ENCODE measurements at regions not wholly inside any gene's neighbourhood (a gene's known extent, or its start where the extent isn't known, plus 50 kb on each side); places are given as distances from the start of the nearest gene placed in this dataset.
"Not testable (repeated sequence)": the region's sequence is repeated elsewhere in the genome, so short reads cannot be mapped to it uniquely, and the experiment has no call there.

DNA sequence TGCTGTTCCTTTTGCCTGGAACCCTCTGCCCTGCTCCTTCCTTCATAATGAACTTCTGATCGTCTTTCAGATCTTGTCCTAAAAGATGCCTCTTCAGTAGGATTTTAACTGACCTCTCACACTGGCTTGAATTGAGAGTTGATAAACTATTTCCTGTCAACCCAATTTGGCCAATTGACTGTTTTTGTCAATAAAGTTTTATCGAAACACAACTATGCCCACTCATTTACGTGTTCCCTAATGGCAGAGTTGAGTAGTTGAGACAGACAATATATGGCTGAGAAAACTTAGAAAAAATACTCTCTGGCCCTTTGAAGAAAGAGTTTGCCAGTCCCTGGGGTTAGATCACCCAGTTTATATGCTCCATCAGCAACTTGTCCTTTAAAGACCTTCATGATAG, 171.7 kb upstream of the TBX3 start:
- no peak for DNase-seq (ENCODE audit: low spot score)

DNA sequence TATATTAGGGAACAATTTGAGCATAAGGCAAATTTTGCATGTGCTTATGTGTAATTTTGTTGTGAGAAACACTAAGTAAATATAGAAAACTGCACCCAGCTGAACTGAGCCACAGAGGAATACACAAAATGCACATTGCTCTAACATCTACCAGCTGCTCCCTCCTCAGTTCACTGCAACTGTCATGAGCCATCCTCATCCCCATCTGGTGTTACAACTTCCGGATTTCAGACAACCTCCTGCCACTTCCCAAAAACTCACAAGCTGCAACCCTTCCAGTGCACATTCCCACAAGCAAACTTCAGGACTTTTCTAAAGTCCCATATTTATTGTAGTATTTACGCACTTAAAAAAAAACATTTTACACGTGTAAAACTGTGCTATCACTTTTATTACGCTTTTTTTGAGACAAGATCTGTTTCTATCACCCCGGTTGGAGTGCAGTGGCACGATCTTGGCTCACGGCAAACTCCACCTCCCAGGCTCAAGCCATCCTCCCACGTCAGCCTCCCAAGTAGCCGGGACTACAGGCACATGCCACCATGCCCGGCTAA, 169.1 kb upstream of the TBX3 start:
- DNase-seq (ENCODE audit: low spot score) = no peak

- no peak for DNase-seq (ENCODE audit: low spot score)
Measured at GRCh38 chr12:114851981-114852380, 168.0 kb upstream of the TBX3 start.

DNA sequence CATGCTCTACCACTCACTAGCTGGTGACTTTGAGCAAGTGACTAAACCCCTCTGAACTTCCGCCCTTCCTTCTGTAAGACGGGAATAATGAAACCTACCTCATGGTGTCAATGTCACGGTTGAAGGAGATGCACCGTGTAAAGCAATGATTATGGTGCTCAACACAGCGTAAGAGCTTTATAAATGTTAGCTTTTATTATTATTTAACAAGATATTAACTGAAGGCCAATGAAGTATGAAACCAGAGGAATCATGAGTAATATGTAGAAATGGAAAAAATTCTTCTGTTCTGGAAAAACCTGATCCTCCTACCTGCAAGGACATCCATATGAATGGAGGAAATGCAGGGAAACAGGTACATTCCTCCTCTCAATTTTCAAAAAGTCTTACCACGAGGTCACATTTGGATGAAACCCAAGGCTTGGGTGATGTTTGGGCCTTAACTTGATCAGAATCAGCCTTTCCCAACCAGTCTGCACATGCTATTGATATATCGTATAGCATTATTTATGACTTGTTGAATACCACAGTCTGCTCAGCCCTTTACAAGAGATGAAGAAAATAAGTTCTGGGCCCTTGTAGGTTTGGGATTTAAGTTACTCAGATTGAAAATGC, 166.8 kb upstream of the TBX3 start:
- DNase-seq (ENCODE audit: low spot score) = no peak

GRCh38 chr12:114848666-114849065, 164.7 kb upstream of the TBX3 start:
- no peak for DNase-seq (ENCODE audit: low spot score)

DNA sequence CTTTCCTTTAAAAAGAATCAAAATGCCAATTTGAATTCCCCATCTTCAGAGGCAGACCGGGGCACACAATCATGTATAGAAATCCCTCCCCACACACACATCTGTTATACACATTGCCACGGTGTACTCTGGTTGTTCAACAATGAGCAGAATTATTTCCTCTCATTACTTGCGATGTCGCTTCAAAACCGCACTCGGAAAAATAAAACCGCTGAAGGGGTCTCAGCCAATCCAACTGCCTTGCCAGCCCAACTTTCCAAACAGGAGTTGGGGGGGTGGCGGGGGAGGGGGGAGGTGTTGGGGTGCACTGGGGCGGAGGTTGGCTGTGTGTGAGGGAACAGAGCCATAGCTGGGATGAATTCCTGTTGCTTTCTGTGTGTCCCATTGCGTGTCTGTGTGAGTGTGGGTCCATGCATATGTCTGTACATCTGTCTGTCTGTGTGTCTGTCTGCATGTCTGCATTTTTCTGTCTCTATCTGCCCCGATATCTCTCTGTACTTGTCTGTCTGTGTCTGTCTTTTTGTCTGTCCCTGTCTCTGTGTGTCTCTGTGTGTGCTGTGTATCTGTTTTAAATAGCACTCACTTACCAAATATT, 163.6 kb upstream of the TBX3 start:
- no peak for DNase-seq (ENCODE audit: low spot score)

- DNase-seq (ENCODE audit: low spot score) = no peak
Measured at GRCh38 chr12:114846771-114847170, 162.8 kb upstream of the TBX3 start.

GRCh38 chr12:114841557-114842251, 157.7 kb upstream of the TBX3 start:
- peak; percentile 53 for DNase-seq (ENCODE audit: low spot score)

DNA sequence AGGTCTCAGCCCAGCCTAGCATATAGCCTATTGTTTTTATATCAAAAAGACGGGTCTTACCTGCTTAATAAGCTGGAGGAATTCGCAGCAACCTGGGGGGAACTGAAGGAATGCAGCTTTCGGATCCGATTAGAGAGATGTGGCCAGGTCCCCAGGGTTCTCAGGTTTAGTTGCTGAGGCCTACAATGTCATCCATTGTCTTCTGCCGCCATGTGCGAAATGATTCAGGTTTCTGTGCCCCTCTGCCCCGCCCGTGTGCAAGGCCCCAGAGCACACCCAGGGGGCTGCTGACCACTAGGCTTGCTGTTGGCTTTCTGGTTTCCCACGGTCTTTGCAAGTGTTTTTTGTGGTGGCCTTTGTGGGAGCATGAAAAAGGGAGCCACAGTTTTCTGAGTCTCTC, 154.5 kb upstream of the TBX3 start:
- no peak for DNase-seq (ENCODE audit: low spot score)

DNA sequence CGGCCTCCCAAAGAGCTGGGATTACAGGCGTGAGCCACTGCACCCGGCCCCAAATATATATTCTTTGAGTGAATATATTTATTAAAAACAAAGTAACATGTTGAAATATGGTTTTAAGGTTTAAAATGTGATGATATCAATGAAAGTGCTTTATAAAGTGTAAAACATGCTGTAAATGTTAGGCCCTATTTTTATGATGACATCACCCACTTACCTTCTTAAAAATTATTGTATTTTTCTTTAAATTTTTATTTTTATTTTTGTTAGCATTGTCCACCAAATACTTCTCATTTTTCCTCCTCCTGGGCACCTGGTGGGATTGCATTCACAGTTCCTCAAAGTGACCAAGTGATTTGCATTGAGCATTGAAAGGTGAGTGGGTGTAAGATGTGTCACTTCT, 152.6 kb upstream of the TBX3 start:
- DNase-seq (ENCODE audit: low spot score) = no peak

DNA sequence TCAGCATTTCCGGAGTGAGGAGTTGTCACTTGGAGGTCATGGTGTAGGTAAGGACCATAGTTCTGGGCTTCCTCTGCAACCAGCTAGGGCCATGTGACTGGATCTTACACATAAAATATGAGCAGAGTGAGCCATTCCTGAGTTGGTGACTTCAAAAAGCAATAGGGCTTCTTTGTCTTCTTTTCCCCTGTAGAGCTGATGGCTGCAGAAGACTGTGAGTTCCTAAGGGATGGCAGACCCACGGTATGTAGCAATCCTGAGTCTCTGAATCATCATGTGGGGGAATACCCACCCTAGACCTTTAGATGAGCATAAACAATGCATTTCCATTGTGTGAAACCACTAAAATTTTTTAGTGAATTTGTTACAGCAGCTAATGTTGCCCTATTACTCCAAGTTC, 151.1 kb upstream of the TBX3 start:
- DNase-seq (ENCODE audit: low spot score) = no peak

DNA sequence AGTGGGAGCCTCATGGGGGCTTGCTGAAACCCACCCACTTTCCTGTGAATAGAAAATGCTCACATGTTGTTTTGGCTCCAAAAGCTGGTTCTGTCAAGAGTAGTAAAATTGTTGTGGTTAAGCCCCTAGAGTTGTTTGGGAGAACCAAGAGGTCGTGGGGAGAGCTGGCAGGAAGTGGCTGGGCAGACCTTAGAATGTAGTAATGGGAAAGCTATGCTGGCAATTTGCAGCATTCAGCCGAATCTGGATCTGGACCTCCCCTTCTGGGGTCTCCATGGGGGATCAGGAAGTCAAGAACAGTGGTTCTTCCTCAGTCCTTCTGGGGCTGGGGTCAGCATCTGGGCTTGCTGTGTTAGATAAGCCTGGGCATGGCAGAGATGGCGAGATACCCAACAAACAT, 150.6 kb upstream of the TBX3 start:
- DNase-seq (ENCODE audit: low spot score) = no peak

- no peak for DNase-seq (ENCODE audit: low spot score)
Measured at GRCh38 chr12:114829833-114830232, 145.9 kb upstream of the TBX3 start.

DNA sequence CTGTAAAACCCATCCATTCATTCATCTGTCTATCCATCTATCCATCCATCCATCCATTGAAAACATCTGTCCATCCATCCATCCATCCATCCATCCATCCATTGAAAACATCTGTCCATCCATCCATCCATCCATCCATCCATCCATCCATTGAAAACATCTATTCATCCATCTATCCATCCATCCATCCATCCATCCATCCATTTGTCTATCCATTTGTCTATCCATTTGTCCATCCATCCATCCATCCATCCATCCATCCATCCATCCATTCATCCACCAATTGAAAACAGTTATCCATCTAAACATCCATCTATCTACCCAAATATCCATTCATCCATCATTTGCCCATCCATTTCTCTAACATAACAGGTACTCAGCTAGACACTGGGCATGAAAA, 145.3 kb upstream of the TBX3 start:
- DNase-seq (ENCODE audit: low spot score) = not testable (repeated sequence)

GRCh38 chr12:114827461-114827860, 143.5 kb upstream of the TBX3 start:
- DNase-seq (ENCODE audit: low spot score) = no peak

- no peak for DNase-seq (ENCODE audit: low spot score)
Measured at GRCh38 chr12:114826244-114826643, 142.3 kb upstream of the TBX3 start.

GRCh38 chr12:114823724-114824123, 139.7 kb upstream of the TBX3 start:
- no peak for DNase-seq (ENCODE audit: low spot score)

DNA sequence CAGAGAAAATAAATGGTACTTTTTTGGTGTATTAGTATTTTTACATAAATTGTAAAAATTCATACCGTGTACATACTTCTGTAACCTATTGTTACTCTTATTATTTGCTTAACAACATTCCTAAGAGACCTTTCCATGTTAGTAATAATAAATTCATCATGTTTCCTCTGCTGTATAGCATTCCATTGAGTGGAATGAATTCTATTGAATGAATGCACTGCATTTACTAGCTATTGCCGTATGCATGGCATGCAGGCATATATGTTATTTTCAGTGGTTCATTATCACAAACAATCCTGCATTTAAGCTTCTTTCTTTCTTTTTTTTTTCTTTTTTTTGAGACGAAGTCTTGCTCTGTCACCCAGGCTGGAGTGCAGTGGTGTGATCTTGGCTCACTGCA, 137.6 kb upstream of the TBX3 start:
- DNase-seq (ENCODE audit: low spot score) = no peak

DNA sequence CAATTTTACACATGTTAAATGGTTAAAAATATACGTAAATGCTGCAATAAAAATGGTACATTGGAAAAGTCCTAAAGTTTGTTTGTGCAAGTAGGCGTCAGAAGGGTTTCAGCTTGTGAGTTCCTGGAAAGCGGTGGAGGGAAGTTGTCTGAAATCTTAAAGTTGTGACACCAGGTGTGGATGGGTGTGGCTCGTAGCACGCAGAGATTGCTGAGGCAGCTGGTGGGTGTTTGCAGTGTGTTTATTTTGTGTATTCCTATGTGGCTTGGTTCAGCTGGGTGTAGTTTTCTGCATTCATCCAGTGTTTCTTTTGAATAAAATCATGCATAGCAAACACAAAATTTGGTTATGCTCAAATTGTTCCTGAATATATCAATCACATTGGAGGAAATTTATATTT, 136.8 kb upstream of the TBX3 start:
- no peak for DNase-seq (ENCODE audit: low spot score)

- no peak for DNase-seq (ENCODE audit: low spot score)
Measured at GRCh38 chr12:114817571-114818425, 133.8 kb upstream of the TBX3 start.

DNA sequence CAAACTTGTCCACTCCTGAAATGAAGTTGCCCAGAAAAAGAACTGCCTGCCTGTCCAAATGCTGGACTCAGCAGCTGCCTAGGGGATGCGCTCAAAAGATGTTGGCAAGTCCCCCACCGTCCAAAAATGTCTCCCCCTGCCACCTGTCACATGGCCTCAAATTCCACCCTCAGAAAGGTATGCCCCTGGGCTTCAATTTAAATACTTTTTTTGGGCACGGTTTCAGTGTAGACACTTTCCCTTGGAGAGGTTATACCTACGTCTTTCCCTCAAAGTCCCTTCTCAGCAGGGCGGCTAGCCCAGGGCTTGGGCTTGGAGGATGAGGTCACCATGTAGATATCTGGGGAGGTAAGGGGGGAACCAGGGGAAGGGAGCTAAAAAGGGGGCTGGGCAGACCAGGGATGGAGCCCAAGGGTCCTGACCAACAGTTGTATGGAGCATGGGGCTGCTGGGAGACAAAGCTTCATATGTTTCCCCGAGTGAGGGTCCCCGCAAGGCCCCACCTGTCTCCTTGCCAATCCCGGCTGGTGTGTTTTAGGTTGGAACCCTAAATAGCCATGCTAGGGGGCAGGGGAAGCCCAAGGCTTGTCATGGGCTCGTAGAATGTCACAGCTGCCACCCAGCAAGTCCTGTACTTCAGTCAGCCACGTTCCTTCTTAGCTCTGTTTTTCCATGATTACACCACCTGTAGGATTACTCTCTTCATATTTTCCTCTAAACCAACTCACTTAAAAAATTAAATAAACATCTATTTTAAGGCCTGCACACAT, 131.2 kb upstream of the TBX3 start:
- DNase-seq (ENCODE audit: low spot score) = no peak

Data from iPS-NIHi11 (cell line).